ENCODE measurements at regions not wholly inside any gene's neighbourhood (a gene's known extent, or its start where the extent isn't known, plus 50 kb on each side); places are given as distances from the start of the nearest gene placed in this dataset.

DNA sequence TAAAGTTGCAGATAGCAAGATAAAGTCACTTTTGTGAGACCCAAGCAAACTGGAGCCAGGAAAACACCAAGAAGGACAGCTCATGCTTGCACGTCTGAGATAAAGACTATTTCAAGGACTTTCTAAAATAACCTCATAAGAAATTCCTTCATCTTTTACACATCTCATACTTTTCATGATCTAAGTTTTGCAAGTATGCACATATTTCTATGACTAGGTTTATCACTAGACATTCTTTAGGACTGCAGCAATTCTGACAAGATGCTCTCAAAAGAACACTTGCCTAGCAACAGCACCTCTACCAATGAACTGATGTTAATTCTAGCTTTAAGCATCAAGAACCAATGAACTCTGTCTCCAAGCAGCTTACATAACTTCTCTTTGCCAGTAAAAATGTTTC, 457.6 kb downstream of the SEMA3D start:
- TF ChIP-seq TAF1 (IDR thresholded peaks at IDR 0.05; ENCODE audit: borderline replicate concordance, insufficient read depth, low read length) (no peak), SIN3A (IDR thresholded peaks at IDR 0.05; ENCODE audit: borderline replicate concordance, insufficient read depth, low read length) (no peak), POLR2AphosphoS5 (IDR thresholded peaks at IDR 0.05; ENCODE audit: low read depth, low read length) (no peak)
- TF ChIP-seq, protein P1, sequence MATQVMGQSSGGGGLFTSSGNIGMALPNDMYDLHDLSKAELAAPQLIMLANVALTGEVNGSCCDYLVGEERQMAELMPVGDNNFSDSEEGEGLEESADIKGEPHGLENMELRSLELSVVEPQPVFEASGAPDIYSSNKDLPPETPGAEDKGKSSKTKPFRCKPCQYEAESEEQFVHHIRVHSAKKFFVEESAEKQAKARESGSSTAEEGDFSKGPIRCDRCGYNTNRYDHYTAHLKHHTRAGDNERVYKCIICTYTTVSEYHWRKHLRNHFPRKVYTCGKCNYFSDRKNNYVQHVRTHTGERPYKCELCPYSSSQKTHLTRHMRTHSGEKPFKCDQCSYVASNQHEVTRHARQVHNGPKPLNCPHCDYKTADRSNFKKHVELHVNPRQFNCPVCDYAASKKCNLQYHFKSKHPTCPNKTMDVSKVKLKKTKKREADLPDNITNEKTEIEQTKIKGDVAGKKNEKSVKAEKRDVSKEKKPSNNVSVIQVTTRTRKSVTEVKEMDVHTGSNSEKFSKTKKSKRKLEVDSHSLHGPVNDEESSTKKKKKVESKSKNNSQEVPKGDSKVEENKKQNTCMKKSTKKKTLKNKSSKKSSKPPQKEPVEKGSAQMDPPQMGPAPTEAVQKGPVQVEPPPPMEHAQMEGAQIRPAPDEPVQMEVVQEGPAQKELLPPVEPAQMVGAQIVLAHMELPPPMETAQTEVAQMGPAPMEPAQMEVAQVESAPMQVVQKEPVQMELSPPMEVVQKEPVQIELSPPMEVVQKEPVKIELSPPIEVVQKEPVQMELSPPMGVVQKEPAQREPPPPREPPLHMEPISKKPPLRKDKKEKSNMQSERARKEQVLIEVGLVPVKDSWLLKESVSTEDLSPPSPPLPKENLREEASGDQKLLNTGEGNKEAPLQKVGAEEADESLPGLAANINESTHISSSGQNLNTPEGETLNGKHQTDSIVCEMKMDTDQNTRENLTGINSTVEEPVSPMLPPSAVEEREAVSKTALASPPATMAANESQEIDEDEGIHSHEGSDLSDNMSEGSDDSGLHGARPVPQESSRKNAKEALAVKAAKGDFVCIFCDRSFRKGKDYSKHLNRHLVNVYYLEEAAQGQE (IDR thresholded peaks at IDR 0.05; ENCODE audit: insufficient read depth in 1 of 2, low read depth in 2 of 2, low read length in 2 of 2) = no peak

Data from PFSK-1 (cell line).